ENCODE measurements at regions not wholly inside any gene's neighbourhood (a gene's known extent, or its start where the extent isn't known, plus 50 kb on each side); places are given as distances from the start of the nearest gene placed in this dataset.

DNA sequence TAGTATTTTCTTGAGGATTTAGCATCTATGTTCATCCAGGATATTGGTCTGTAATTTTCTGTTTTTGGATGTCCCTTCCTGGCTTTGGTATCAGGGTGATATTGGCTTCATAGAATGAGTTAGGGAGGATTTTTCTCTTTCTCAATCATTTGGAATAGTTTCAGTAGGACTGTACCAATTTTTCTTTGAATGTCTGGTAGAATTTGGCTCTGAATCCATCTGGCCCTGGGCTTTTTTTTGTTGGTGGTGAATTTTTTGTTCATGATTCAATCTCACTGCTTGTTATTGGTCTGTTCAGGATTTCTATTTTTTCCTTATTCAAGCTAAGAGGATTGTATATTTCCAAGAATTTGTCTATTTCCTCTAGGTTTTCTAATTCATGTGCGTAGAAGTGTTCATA lies 192.7 kb downstream of the KIF20B start:
- WGBS, 3 donors: 91 to 93% (median 91%) methylated on average over 1 of the region's 1 CpG
- intact Hi-C loops (cut with DNase I): no loop called here
- Histone ChIP-seq H3K9me3 (no peaks in the 10 kb centered on the region), H3K27ac (no peak overlapping the region), H3K4me3 (no peak overlapping the region), H3K27me3 (ENCODE audit: insufficient read depth in 3 of 3, low read length in 2 of 3) (no peaks in the 10 kb centered on the region), H3K4me1 (no peaks in the 10 kb centered on the region), H3K36me3 (ENCODE audit: insufficient read depth in 1 of 2, low read depth in 1 of 2) (no peaks in the 10 kb centered on the region)
- ATAC-seq (no peak), DNase-seq (no peak)
- TF ChIP-seq, protein P1, sequence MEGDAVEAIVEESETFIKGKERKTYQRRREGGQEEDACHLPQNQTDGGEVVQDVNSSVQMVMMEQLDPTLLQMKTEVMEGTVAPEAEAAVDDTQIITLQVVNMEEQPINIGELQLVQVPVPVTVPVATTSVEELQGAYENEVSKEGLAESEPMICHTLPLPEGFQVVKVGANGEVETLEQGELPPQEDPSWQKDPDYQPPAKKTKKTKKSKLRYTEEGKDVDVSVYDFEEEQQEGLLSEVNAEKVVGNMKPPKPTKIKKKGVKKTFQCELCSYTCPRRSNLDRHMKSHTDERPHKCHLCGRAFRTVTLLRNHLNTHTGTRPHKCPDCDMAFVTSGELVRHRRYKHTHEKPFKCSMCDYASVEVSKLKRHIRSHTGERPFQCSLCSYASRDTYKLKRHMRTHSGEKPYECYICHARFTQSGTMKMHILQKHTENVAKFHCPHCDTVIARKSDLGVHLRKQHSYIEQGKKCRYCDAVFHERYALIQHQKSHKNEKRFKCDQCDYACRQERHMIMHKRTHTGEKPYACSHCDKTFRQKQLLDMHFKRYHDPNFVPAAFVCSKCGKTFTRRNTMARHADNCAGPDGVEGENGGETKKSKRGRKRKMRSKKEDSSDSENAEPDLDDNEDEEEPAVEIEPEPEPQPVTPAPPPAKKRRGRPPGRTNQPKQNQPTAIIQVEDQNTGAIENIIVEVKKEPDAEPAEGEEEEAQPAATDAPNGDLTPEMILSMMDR (IDR thresholded peaks at IDR 0.05): no peak

DNA sequence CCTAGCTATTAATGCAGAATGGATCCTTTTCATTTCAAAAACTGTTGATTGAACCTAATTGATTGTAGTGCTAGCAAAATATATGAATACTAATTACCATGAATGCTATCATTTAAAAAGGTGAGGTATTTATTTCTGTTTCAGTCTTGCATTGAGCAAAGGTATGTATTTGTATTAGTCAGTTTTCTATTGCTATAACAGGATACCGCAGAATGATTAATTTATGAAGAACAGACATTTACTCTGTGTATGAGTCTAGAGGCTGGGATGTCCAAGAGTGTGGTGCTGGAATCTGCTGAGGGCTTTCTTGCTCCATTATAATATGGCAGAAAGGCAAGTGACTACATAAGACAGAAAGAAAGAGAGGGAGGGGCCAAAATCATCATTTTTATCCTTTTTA lies 199.2 kb downstream of the KIF20B start:
- intact Hi-C loops (cut with DNase I): no loop called here
- 95 to 97% (median 95%) methylated on average over 1 of the region's 1 CpG for WGBS, 3 donors
- ATAC-seq (no peak), DNase-seq (no peak)
- no peak overlapping the region for H3K27ac ChIP-seq
- H3K27me3 ChIP-seq (ENCODE audit: insufficient read depth in 3 of 3, low read length in 2 of 3): no peaks in the 10 kb centered on the region
- H3K4me3 ChIP-seq: no peak overlapping the region
- no peaks in the 10 kb centered on the region for H3K36me3 ChIP-seq (ENCODE audit: insufficient read depth in 1 of 2, low read depth in 1 of 2)
- TF ChIP-seq, protein P1 (IDR thresholded peaks at IDR 0.05): no peak
- no peaks in the 10 kb centered on the region for H3K4me1 ChIP-seq
- no peaks in the 10 kb centered on the region for H3K9me3 ChIP-seq

DNA sequence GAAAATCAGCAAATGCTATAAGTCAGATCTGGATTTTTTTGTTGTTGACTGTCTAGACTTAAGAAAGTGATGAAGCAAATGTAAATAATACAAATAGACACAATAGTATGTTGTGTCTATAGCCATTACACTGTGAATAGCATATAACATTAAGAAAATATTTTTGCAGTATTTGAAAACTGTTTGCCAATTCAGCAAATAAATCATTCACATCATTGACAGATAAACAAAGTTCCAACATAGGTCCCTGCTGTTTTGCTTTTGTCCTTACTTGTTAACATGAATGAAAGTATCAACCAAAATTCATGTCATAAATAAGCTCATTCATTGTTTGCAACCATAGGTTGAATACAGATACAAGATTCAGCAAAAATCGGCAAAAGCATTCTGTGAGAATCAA lies 200.5 kb downstream of the KIF20B start:
- H3K27me3 ChIP-seq (ENCODE audit: insufficient read depth in 3 of 3, low read length in 2 of 3): no peaks in the 10 kb centered on the region
- H3K9me3 ChIP-seq: no peaks in the 10 kb centered on the region
- TF ChIP-seq, protein P1 (IDR thresholded peaks at IDR 0.05): no peak
- no peaks in the 10 kb centered on the region for H3K36me3 ChIP-seq (ENCODE audit: insufficient read depth in 1 of 2, low read depth in 1 of 2)
- no peak overlapping the region for H3K4me3 ChIP-seq
- no peak overlapping the region for H3K27ac ChIP-seq
- DNase-seq: no peak
- intact Hi-C loops (cut with DNase I): no loop called here
- 90 to 98% (median 92%) methylated on average over 1 of the region's 1 CpG for WGBS, 3 donors
- H3K4me1 ChIP-seq: no peaks in the 10 kb centered on the region
- no peak for ATAC-seq

DNA sequence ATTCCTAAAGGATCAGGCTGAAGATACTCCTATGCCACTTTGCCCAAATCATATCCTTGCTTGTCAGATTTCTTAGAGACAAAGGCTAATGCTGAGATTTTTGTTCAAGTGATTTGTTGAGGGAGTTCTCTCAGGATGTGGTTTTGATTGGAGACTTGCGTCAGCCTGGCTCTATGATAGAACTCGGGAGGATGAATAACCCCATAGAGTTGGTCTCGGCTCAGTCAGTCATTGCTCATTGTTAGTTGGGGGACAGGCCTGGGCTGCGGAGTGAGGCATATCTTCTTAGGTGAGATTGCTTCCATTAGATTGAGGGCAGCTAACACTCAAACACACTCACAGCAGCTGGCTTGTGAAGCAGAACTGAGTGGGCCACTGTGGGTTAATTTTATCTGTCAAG lies 203.4 kb downstream of the KIF20B start:
- TF ChIP-seq, protein P1 (IDR thresholded peaks at IDR 0.05): no peak
- no peak overlapping the region for H3K4me3 ChIP-seq
- H3K36me3 ChIP-seq (ENCODE audit: insufficient read depth in 1 of 2, low read depth in 1 of 2): no peaks in the 10 kb centered on the region
- H3K9me3 ChIP-seq: no peaks in the 10 kb centered on the region
- no peak for ATAC-seq
- H3K27me3 ChIP-seq (ENCODE audit: insufficient read depth in 3 of 3, low read length in 2 of 3): no peaks in the 10 kb centered on the region
- intact Hi-C loops (cut with DNase I): no loop called here
- DNase-seq: no peak
- H3K27ac ChIP-seq: no peak overlapping the region
- H3K4me1 ChIP-seq: no peaks in the 10 kb centered on the region
- WGBS, 3 donors: 82 to 89% (median 87%) methylated on average over 4 of the region's 4 CpGs

DNA sequence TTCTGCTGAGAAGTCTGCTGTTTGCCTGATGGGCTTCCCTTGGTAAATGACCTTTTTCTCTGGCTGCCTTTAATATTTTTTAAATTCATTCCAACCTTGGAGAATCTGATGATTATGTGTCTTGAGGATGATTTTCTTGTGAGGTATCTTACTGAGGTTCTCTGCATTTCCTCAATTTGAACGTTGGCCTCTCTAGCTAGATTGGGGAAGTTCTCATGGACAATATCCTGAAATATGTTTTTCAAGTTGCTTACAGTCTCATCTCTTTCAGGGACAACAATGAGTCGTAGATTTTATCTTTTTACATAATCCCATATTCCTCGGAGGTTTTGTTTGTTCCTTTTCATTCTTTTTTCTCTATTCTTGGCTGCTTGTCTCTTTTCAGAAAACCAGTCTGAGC lies 208.4 kb downstream of the KIF20B start:
- 57 to 70% (median 69%) methylated on average over 3 of the region's 3 CpGs for WGBS, 3 donors
- Histone ChIP-seq H3K4me1 (no peaks in the 10 kb centered on the region), H3K27ac (no peak overlapping the region), H3K9me3 (no peaks in the 10 kb centered on the region), H3K36me3 (ENCODE audit: insufficient read depth in 1 of 2, low read depth in 1 of 2) (no peaks in the 10 kb centered on the region), H3K4me3 (no peak overlapping the region), H3K27me3 (ENCODE audit: insufficient read depth in 3 of 3, low read length in 2 of 3) (no peaks in the 10 kb centered on the region)
- DNase-seq: no peak
- intact Hi-C loops (cut with DNase I): no loop called here
- TF ChIP-seq, protein P1 (IDR thresholded peaks at IDR 0.05): no peak
- no peak for ATAC-seq
